ENCODE measurements at regions not wholly inside any gene's neighbourhood (a gene's known extent, or its start where the extent isn't known, plus 50 kb on each side); places are given as distances from the start of the nearest gene placed in this dataset.

GRCh38 chr13:88339271-88339741 is 668.1 kb downstream of the SLITRK5 start:
- in situ Hi-C loops (cut with MboI; ENCODE audit: low pct_ligation_motif_present in 1 of 4, low pct_unique_long_range_greater_than_20kb in 1 of 4, low sequenced_read_pairs in 3 of 4), result no loop called here
- 51 to 60% methylated on average over 1 to 8 of the region's 8 CpGs for WGBS, 2 donors (ENCODE audit: low coverage in 1 of 2)
- DNase-seq, result peak; percentile 51

GRCh38 chr13:88345171-88345847 is 674.1 kb downstream of the SLITRK5 start:
- Histone ChIP-seq H3K4me1 (no peaks in the 10 kb centered on the region), H3K4me3 (no peak overlapping the region), H3K27me3 (no peaks in the 10 kb centered on the region), H3K36me3 (no peaks in the 10 kb centered on the region), H3K9me3 (no peaks in the 10 kb centered on the region), H3K27ac (no peak overlapping the region)
- TF ChIP-seq EP300 (IDR thresholded peaks at IDR 0.05; ENCODE audit: low read depth), result no peak
- TF ChIP-seq POLR2A (IDR thresholded peaks at IDR 0.05), result no peak
- no peak for TF ChIP-seq POLR2AphosphoS5 (IDR thresholded peaks at IDR 0.05)
- no peak for TF ChIP-seq CTCF (IDR thresholded peaks at IDR 0.05)
- no peak for DNase-seq
- intact Hi-C loops (cut with DNase I; ENCODE audit: low total_unique reads), result no loop called here
- 96 to 97% methylated on average over 6 to 49 of the region's 59 CpGs for WGBS, 2 donors (ENCODE audit: low coverage in 1 of 2)
- in situ Hi-C loops (cut with MboI; ENCODE audit: low pct_ligation_motif_present in 1 of 4, low pct_unique_long_range_greater_than_20kb in 1 of 4, low sequenced_read_pairs in 3 of 4), result no loop called here

More at GRCh38 chr13:88339271-88339741, 668.1 kb downstream of the SLITRK5 start:
- Histone ChIP-seq H3K36me3 (no peaks in the 10 kb centered on the region), H3K9me3 (no peaks in the 10 kb centered on the region), H3K4me1 (no peaks in the 10 kb centered on the region), H3K4me3 (no peak overlapping the region), H3K27ac (peak overlapping the region in 1 of 4 donors; percentile 28), H3K27me3 (no peaks in the 10 kb centered on the region)
- TF ChIP-seq POLR2AphosphoS5 (IDR thresholded peaks at IDR 0.05) (peak in 1 of 3 donors; percentile 17), EP300 (IDR thresholded peaks at IDR 0.05; ENCODE audit: low read depth) (no peak)
- intact Hi-C loops (cut with DNase I; ENCODE audit: low total_unique reads), result no loop called here

- in situ Hi-C loops (cut with MboI; ENCODE audit: low pct_ligation_motif_present in 1 of 4, low pct_unique_long_range_greater_than_20kb in 1 of 4, low sequenced_read_pairs in 3 of 4), result no loop called here
- no peaks in the 10 kb centered on the region for H3K27me3 ChIP-seq
Observed at GRCh38 chr13:88360761-88361160, 689.6 kb downstream of the SLITRK5 start.

GRCh38 chr13:88369866-88370265 is 698.7 kb downstream of the SLITRK5 start:
- in situ Hi-C loops (cut with MboI; ENCODE audit: low pct_ligation_motif_present in 1 of 4, low pct_unique_long_range_greater_than_20kb in 1 of 4, low sequenced_read_pairs in 3 of 4), result no loop called here
- Histone ChIP-seq H3K4me3 (no peak overlapping the region), H3K27ac (no peak overlapping the region), H3K4me1 (no peaks in the 10 kb centered on the region), H3K27me3 (no peaks in the 10 kb centered on the region), H3K9me3 (no peaks in the 10 kb centered on the region), H3K36me3 (no peaks in the 10 kb centered on the region)
- no peak for DNase-seq
- intact Hi-C loops (cut with DNase I; ENCODE audit: low total_unique reads), result no loop called here
- no peak for TF ChIP-seq EP300 (IDR thresholded peaks at IDR 0.05; ENCODE audit: low read depth)
- no peak for TF ChIP-seq POLR2A (IDR thresholded peaks at IDR 0.05)
- no peak for TF ChIP-seq POLR2AphosphoS5 (IDR thresholded peaks at IDR 0.05)
- no peak for TF ChIP-seq CTCF (IDR thresholded peaks at IDR 0.05)

More at GRCh38 chr13:88360761-88361160, 689.6 kb downstream of the SLITRK5 start:
- TF ChIP-seq CTCF (IDR thresholded peaks at IDR 0.05) (no peak), EP300 (IDR thresholded peaks at IDR 0.05; ENCODE audit: low read depth) (no peak), POLR2A (IDR thresholded peaks at IDR 0.05) (no peak), POLR2AphosphoS5 (IDR thresholded peaks at IDR 0.05) (no peak)
- Histone ChIP-seq H3K4me1 (no peaks in the 10 kb centered on the region), H3K27ac (no peak overlapping the region), H3K36me3 (no peaks in the 10 kb centered on the region), H3K4me3 (no peak overlapping the region), H3K9me3 (no peaks in the 10 kb centered on the region)
- WGBS, 2 donors (ENCODE audit: low coverage in 1 of 2), result 71 to 75% methylated on average over 2 of the region's 2 CpGs
- no peak for DNase-seq
- intact Hi-C loops (cut with DNase I; ENCODE audit: low total_unique reads), result no loop called here
